GM12878 (cell line): ENCODE measurements at regions not wholly inside any gene's neighbourhood (a gene's known extent, or its start where the extent isn't known, plus 50 kb on each side); places are given as distances from the start of the nearest gene placed in this dataset.
A peak's percentile ranks its signal among the peaks of the same experiment; 100 is the strongest.

Experiments used
- EGR1 ChIP-seq, 2 experiments: IDR thresholded peaks; 1 replicate in 1 of 2; 2 replicates in 1 of 2; pipeline ENCODE4 v1.6.1; 2011 to 2012; ENCODE audit warnings: low read depth in 2 of 2, low read length in 2 of 2, borderline replicate concordance in 1 of 2, mild to moderate bottlenecking in 1 of 2, moderate library complexity in 1 of 2
- IKZF2 ChIP-seq, 2 experiments: fragments of 450-650 bp; IDR thresholded peaks; 2 replicates each; pipeline ENCODE4 v1.6.1; 2017; ENCODE audit warnings: mild to moderate bottlenecking in 2 of 2, moderate library complexity in 2 of 2
- NFIC ChIP-seq: IDR thresholded peaks from 2 replicates; pipeline ENCODE4 v1.6.1; 2012; ENCODE audit warnings: low read depth, mild to moderate bottlenecking, inconsistent platforms, low read length, moderate library complexity
- POLR2AphosphoS2 ChIP-seq: IDR thresholded peaks from 2 replicates; pipeline ENCODE4 v1.6.1; 2011; ENCODE audit warnings: low read depth, mild to moderate bottlenecking, low read length, improper control_type of control experiment, moderate library complexity
- RAD51 ChIP-seq: fragments of 450-650 bp; IDR thresholded peaks from 2 replicates; pipeline ENCODE4 v1.6.1; 2016; ENCODE audit warnings: moderate library complexity, mild to moderate bottlenecking, inconsistent platforms
- RUNX3 ChIP-seq: IDR thresholded peaks from 2 replicates; pipeline ENCODE4 v1.6.1; 2012; ENCODE audit warnings: low read length, inconsistent platforms
- SMAD5 ChIP-seq: IDR thresholded peaks from 2 replicates; pipeline ENCODE4 v1.6.1; 2016; ENCODE audit warnings: antibody characterized with exemption, low read depth
- SP1 ChIP-seq: IDR thresholded peaks from one replicate; pipeline ENCODE4 v1.6.1; 2011; ENCODE audit warnings: low read depth, low read length
- TCF3 ChIP-seq: IDR thresholded peaks from 2 replicates; pipeline ENCODE4 v1.6.1; 2012; ENCODE audit warnings: low read depth, mild to moderate bottlenecking, low read length, borderline replicate concordance; ENCODE audit not compliant: insufficient read depth
- YY1 ChIP-seq: IDR thresholded peaks from 2 replicates; pipeline ENCODE4 v1.6.1; 2011; ENCODE audit warnings: low read depth, mild to moderate bottlenecking, low read length
- TF ChIP-seq, protein P1 (sequence below): fragments of 450-650 bp; IDR thresholded peaks from 2 replicates; pipeline ENCODE4 v1.6.1; 2017; ENCODE audit warnings: borderline replicate concordance
- TF ChIP-seq, protein P2 (sequence below): fragments of 450-650 bp; IDR thresholded peaks from 2 replicates; pipeline ENCODE4 v1.6.1; 2017; ENCODE audit warnings: low read depth, mild to moderate bottlenecking, moderate library complexity
- TF ChIP-seq, protein P3 (sequence below): fragments of 450-650 bp; IDR thresholded peaks from 2 replicates; pipeline ENCODE4 v1.6.1; 2017; ENCODE audit warnings: antibody characterized with exemption, mild to moderate bottlenecking, moderate library complexity
- TF ChIP-seq, protein P4 (sequence below): IDR thresholded peaks from 2 replicates; pipeline ENCODE4 v1.6.1; 2012; ENCODE audit warnings: mild to moderate bottlenecking, low read depth, low read length
- TF ChIP-seq, protein P5 (sequence below): fragments of 450-650 bp; IDR thresholded peaks from 2 replicates; pipeline ENCODE4 v1.6.1; 2017; ENCODE audit warnings: mild to moderate bottlenecking, moderate library complexity

DNA sequence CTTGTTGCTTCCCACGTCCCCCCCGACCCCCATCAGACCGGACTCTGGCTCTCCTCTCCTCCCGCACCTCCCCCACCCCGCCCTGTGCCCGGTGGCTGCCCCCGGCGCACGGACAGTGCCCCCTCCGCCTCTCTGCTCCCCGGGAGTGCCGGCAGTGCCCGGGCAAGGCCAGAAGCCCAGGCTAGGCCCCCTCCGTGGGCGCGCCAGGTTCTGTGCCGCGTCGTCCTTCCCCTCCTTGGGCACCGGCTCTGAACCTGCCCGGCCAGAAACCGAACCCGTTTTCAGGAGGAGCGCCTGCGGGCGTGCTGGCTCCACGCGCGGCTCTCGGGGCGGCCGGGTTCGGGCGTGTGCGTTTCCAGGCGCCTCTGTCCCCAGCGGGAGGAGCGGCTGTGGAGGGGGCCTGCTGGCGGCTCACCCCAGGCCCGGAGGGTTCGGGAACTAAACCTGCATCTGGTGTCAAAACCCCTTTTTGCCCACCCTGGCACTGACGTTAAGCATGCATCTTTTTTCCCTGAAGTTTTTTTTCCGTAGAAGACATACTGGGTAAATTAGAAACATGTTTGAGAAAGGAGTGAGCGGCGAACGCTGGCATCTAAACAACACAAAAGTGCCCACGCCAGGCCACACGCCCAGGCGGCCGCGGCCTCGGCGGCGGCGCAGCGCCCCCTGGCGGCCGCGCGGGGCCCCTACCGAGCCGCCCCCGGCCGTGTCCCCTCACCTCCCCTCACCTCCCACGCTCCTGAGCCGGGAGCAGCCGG, 123.9 kb upstream of the SLC1A4 start (continued):
- TF ChIP-seq, protein P1, sequence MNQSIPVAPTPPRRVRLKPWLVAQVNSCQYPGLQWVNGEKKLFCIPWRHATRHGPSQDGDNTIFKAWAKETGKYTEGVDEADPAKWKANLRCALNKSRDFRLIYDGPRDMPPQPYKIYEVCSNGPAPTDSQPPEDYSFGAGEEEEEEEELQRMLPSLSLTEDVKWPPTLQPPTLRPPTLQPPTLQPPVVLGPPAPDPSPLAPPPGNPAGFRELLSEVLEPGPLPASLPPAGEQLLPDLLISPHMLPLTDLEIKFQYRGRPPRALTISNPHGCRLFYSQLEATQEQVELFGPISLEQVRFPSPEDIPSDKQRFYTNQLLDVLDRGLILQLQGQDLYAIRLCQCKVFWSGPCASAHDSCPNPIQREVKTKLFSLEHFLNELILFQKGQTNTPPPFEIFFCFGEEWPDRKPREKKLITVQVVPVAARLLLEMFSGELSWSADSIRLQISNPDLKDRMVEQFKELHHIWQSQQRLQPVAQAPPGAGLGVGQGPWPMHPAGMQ, result no peak
- TF ChIP-seq, protein P2, sequence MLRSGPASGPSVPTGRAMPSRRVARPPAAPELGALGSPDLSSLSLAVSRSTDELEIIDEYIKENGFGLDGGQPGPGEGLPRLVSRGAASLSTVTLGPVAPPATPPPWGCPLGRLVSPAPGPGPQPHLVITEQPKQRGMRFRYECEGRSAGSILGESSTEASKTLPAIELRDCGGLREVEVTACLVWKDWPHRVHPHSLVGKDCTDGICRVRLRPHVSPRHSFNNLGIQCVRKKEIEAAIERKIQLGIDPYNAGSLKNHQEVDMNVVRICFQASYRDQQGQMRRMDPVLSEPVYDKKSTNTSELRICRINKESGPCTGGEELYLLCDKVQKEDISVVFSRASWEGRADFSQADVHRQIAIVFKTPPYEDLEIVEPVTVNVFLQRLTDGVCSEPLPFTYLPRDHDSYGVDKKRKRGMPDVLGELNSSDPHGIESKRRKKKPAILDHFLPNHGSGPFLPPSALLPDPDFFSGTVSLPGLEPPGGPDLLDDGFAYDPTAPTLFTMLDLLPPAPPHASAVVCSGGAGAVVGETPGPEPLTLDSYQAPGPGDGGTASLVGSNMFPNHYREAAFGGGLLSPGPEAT, result no peak
- TF ChIP-seq, protein P3, sequence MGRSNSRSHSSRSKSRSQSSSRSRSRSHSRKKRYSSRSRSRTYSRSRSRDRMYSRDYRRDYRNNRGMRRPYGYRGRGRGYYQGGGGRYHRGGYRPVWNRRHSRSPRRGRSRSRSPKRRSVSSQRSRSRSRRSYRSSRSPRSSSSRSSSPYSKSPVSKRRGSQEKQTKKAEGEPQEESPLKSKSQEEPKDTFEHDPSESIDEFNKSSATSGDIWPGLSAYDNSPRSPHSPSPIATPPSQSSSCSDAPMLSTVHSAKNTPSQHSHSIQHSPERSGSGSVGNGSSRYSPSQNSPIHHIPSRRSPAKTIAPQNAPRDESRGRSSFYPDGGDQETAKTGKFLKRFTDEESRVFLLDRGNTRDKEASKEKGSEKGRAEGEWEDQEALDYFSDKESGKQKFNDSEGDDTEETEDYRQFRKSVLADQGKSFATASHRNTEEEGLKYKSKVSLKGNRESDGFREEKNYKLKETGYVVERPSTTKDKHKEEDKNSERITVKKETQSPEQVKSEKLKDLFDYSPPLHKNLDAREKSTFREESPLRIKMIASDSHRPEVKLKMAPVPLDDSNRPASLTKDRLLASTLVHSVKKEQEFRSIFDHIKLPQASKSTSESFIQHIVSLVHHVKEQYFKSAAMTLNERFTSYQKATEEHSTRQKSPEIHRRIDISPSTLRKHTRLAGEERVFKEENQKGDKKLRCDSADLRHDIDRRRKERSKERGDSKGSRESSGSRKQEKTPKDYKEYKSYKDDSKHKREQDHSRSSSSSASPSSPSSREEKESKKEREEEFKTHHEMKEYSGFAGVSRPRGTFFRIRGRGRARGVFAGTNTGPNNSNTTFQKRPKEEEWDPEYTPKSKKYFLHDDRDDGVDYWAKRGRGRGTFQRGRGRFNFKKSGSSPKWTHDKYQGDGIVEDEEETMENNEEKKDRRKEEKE, result 0 out of 2 replicates have a peak, but pooled peaks have one; percentile 29
- no peak for TF ChIP-seq IKZF2 (IDR thresholded peaks at IDR 0.05)
- no peak for TF ChIP-seq SMAD5
- TF ChIP-seq TCF3, result no peak
- no peak; the same call in 1 of the 2 replicates for TF ChIP-seq RUNX3
- TF ChIP-seq, protein P4, sequence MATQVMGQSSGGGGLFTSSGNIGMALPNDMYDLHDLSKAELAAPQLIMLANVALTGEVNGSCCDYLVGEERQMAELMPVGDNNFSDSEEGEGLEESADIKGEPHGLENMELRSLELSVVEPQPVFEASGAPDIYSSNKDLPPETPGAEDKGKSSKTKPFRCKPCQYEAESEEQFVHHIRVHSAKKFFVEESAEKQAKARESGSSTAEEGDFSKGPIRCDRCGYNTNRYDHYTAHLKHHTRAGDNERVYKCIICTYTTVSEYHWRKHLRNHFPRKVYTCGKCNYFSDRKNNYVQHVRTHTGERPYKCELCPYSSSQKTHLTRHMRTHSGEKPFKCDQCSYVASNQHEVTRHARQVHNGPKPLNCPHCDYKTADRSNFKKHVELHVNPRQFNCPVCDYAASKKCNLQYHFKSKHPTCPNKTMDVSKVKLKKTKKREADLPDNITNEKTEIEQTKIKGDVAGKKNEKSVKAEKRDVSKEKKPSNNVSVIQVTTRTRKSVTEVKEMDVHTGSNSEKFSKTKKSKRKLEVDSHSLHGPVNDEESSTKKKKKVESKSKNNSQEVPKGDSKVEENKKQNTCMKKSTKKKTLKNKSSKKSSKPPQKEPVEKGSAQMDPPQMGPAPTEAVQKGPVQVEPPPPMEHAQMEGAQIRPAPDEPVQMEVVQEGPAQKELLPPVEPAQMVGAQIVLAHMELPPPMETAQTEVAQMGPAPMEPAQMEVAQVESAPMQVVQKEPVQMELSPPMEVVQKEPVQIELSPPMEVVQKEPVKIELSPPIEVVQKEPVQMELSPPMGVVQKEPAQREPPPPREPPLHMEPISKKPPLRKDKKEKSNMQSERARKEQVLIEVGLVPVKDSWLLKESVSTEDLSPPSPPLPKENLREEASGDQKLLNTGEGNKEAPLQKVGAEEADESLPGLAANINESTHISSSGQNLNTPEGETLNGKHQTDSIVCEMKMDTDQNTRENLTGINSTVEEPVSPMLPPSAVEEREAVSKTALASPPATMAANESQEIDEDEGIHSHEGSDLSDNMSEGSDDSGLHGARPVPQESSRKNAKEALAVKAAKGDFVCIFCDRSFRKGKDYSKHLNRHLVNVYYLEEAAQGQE, result no peak
- TF ChIP-seq, protein P5, sequence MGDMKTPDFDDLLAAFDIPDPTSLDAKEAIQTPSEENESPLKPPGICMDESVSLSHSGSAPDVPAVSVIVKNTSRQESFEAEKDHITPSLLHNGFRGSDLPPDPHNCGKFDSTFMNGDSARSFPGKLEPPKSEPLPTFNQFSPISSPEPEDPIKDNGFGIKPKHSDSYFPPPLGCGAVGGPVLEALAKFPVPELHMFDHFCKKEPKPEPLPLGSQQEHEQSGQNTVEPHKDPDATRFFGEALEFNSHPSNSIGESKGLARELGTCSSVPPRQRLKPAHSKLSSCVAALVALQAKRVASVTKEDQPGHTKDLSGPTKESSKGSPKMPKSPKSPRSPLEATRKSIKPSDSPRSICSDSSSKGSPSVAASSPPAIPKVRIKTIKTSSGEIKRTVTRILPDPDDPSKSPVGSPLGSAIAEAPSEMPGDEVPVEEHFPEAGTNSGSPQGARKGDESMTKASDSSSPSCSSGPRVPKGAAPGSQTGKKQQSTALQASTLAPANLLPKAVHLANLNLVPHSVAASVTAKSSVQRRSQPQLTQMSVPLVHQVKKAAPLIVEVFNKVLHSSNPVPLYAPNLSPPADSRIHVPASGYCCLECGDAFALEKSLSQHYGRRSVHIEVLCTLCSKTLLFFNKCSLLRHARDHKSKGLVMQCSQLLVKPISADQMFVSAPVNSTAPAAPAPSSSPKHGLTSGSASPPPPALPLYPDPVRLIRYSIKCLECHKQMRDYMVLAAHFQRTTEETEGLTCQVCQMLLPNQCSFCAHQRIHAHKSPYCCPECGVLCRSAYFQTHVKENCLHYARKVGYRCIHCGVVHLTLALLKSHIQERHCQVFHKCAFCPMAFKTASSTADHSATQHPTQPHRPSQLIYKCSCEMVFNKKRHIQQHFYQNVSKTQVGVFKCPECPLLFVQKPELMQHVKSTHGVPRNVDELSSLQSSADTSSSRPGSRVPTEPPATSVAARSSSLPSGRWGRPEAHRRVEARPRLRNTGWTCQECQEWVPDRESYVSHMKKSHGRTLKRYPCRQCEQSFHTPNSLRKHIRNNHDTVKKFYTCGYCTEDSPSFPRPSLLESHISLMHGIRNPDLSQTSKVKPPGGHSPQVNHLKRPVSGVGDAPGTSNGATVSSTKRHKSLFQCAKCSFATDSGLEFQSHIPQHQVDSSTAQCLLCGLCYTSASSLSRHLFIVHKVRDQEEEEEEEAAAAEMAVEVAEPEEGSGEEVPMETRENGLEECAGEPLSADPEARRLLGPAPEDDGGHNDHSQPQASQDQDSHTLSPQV, result no peak
- TF ChIP-seq NFIC, result no peak
- no peak for TF ChIP-seq POLR2AphosphoS2
- TF ChIP-seq EGR1 (IDR thresholded peaks at IDR 0.05; ENCODE audit: borderline replicate concordance in 1 of 2, low read depth in 2 of 2, low read length in 2 of 2), result peak in 1 of 2 experiments; percentile 90; a peak in 2 of 3 replicates
- no peak for TF ChIP-seq SP1
- TF ChIP-seq RAD51, result no peak
- TF ChIP-seq YY1, result peak; percentile 64
